ENCODE measurements at regions not wholly inside any gene's neighbourhood (a gene's known extent, or its start where the extent isn't known, plus 50 kb on each side); places are given as distances from the start of the nearest gene placed in this dataset.

- H3K4me3 ChIP-seq (ENCODE audit: low read depth, low read length): no peak overlapping the region
Measured at GRCh38 chr18:56186319-56186718, 452.1 kb downstream of the TXNL1 start.

- no peak overlapping the region for H3K4me3 ChIP-seq (ENCODE audit: low read depth, low read length)
Measured at GRCh38 chr18:56185126-56185525, 453.3 kb downstream of the TXNL1 start.

GRCh38 chr18:56176751-56177150, 461.6 kb downstream of the TXNL1 start:
- no peak overlapping the region for H3K4me3 ChIP-seq (ENCODE audit: low read depth, low read length)

- no peak overlapping the region for H3K4me3 ChIP-seq (ENCODE audit: low read depth, low read length)
Measured at GRCh38 chr18:56175330-56176001, 462.9 kb downstream of the TXNL1 start.

- no peak overlapping the region for H3K4me3 ChIP-seq (ENCODE audit: low read depth, low read length)
Measured at GRCh38 chr18:56173542-56174220, 464.7 kb downstream of the TXNL1 start.

GRCh38 chr18:56172527-56172926, 465.9 kb downstream of the TXNL1 start:
- no peak overlapping the region for H3K4me3 ChIP-seq (ENCODE audit: low read depth, low read length)

GRCh38 chr18:56171848-56172247, 466.5 kb downstream of the TXNL1 start:
- H3K4me3 ChIP-seq (ENCODE audit: low read depth, low read length): no peak overlapping the region

- no peak overlapping the region for H3K4me3 ChIP-seq (ENCODE audit: low read depth, low read length)
Measured at GRCh38 chr18:56168049-56168781, 470.2 kb downstream of the TXNL1 start.

- H3K4me3 ChIP-seq (ENCODE audit: low read depth, low read length): no peak overlapping the region
Measured at GRCh38 chr18:56167366-56167765, 471.0 kb downstream of the TXNL1 start.

- H3K4me3 ChIP-seq (ENCODE audit: low read depth, low read length): no peak overlapping the region
Measured at GRCh38 chr18:56166914-56167313, 471.5 kb downstream of the TXNL1 start.

GRCh38 chr18:56165601-56166355, 472.6 kb downstream of the TXNL1 start:
- no peak overlapping the region for H3K4me3 ChIP-seq (ENCODE audit: low read depth, low read length)

- H3K4me3 ChIP-seq (ENCODE audit: low read depth, low read length): no peak overlapping the region
Measured at GRCh38 chr18:56162311-56163265, 475.8 kb downstream of the TXNL1 start.

- H3K4me3 ChIP-seq (ENCODE audit: low read depth, low read length): no peak overlapping the region
Measured at GRCh38 chr18:56161566-56162260, 476.7 kb downstream of the TXNL1 start.

GRCh38 chr18:56158676-56159075, 479.7 kb downstream of the TXNL1 start:
- no peak overlapping the region for H3K4me3 ChIP-seq (ENCODE audit: low read depth, low read length)

- H3K4me3 ChIP-seq (ENCODE audit: low read depth, low read length): no peak overlapping the region
Measured at GRCh38 chr18:56157541-56157940, 480.9 kb downstream of the TXNL1 start.

GRCh38 chr18:56152551-56153310, 485.7 kb downstream of the TXNL1 start:
- no peak overlapping the region for H3K4me3 ChIP-seq (ENCODE audit: low read depth, low read length)

GRCh38 chr18:56148373-56148772, 490.0 kb downstream of the TXNL1 start:
- no peak overlapping the region for H3K4me3 ChIP-seq (ENCODE audit: low read depth, low read length)

- no peak overlapping the region for H3K4me3 ChIP-seq (ENCODE audit: low read depth, low read length)
Measured at GRCh38 chr18:56146565-56146964, 491.8 kb downstream of the TXNL1 start.

GRCh38 chr18:56142001-56142400, 496.4 kb downstream of the TXNL1 start:
- no peak overlapping the region for H3K4me3 ChIP-seq (ENCODE audit: low read depth, low read length)
